Bronchial epithelial cell (primary cell): ENCODE measurements at regions not wholly inside any gene's neighbourhood (a gene's known extent, or its start where the extent isn't known, plus 50 kb on each side); places are given as distances from the start of the nearest gene placed in this dataset.

Experiments used
- DNase-seq: peaks from one replicate; pipeline ENCODE4 v3.0.0-alpha.2; 2010; ENCODE audit warnings: low read depth
- FAIRE-seq: peaks from 2 replicates; lab custom pipeline; 2011; peaks lifted over from hg19 to GRCh38; lab: Jason Lieb, UNC
- H3K27me3 ChIP-seq: 2 replicates; pipeline ENCODE4 v1.5.1; 2011; ENCODE audit warnings: low read length; ENCODE audit not compliant: control insufficient read depth, insufficient read depth
- H3K36me3 ChIP-seq: 2 replicates; pipeline ENCODE4 v1.5.1; 2011; ENCODE audit warnings: low read length; ENCODE audit not compliant: control insufficient read depth, insufficient read depth
- H3K4me3 ChIP-seq: 2 replicates; pipeline ENCODE4 v1.5.1; 2011; ENCODE audit warnings: mild to moderate bottlenecking, low read depth, low read length, control low read depth
- TF ChIP-seq, protein P1 (sequence below): IDR thresholded peaks from 2 replicates; pipeline ENCODE4 v1.5.1; 2011; ENCODE audit warnings: mild to moderate bottlenecking, moderate library complexity, low read length, control low read depth, inconsistent platforms; ENCODE audit not compliant: insufficient read depth, severe bottlenecking

DNA sequence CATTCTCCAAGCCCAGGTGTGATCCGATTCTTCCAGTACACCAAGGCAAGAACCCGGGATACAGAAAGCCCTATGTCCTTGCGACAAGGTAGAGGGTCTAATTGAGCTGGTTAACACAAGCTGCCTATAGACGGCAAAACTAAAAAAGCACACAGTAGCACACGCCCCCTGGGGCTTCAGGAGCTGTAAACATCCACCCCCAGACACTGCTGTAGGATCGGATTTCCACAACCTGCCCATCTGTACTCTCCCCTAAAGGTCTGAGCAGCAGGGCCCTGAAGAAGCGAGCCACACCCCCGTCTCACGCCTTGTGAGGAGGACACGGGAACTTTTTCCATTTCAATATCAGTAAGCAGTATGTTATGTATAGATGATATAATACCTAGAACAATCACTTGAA lies 624.7 kb downstream of the BUD13 start:
- no peaks in the 10 kb centered on the region for H3K27me3 ChIP-seq
- H3K4me3 ChIP-seq, result no peak overlapping the region
- TF ChIP-seq, protein P1, sequence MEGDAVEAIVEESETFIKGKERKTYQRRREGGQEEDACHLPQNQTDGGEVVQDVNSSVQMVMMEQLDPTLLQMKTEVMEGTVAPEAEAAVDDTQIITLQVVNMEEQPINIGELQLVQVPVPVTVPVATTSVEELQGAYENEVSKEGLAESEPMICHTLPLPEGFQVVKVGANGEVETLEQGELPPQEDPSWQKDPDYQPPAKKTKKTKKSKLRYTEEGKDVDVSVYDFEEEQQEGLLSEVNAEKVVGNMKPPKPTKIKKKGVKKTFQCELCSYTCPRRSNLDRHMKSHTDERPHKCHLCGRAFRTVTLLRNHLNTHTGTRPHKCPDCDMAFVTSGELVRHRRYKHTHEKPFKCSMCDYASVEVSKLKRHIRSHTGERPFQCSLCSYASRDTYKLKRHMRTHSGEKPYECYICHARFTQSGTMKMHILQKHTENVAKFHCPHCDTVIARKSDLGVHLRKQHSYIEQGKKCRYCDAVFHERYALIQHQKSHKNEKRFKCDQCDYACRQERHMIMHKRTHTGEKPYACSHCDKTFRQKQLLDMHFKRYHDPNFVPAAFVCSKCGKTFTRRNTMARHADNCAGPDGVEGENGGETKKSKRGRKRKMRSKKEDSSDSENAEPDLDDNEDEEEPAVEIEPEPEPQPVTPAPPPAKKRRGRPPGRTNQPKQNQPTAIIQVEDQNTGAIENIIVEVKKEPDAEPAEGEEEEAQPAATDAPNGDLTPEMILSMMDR, result no peak
- DNase-seq, result no peak
- FAIRE-seq, result no peak
- no peaks in the 10 kb centered on the region for H3K36me3 ChIP-seq

DNA sequence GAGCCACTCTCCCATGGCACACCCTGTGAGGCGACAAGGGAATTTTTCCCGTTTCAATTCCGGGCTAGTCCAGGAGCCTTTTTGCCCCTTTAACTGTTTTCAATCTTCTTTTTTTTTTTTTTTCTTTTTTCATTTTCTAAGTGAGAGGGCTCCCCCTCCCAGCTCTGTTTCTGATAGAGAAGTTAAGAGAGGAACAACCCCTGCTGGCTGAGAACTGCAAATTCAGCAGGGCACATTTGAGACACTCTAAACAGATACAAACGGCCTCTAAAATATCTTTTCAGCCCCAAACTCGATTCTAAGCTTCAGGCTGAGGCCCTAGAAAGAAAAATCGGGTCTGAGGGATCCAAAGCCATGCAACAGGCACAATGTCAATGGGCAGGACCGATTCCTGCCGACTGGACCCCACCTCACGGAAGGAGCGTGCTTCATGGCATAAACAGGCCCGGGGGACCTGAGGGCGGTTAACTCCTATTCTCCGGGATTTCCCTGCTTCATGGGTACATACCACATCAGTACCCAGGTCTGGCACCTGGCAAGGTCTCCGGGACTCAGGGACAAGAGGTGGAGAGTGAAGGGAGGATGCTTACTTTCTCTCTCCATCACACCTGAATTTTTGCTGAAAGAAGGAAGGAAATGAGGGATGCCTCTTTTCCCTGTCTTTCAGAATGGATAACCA lies 627.5 kb downstream of the BUD13 start:
- Histone ChIP-seq H3K4me3 (no peak overlapping the region), H3K36me3 (no peaks in the 10 kb centered on the region), H3K27me3 (no peaks in the 10 kb centered on the region)
- TF ChIP-seq, protein P1, result no peak
- DNase-seq (no peak), FAIRE-seq (no peak)

DNA sequence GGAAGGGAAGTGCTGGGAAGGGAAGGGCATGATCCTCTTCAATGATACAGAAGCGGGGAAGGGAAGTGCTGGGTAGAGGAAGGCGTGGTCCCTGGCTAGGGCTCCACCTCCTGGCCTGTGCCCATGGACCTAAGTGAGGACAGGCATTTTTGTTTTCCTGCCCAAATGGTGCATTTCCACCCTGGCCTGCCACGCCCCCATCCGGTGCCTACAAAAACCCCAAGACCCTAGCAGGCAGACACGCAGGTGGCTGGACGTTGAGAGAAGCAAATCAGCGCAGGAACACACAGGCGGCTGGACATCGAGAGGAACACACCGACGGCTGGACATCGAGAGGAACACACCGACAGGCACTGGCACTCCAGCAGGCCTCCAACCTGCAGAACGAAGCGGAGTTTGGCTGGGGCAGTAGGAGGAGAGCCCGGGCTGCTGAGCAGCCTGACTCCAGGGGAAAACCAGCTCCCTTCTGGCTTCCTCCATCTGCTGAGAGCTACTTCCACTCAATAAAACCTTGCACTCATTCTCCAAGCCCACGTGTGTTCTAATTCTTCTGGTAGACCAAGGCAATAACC lies 628.3 kb downstream of the BUD13 start:
- FAIRE-seq, result no peak
- H3K36me3 ChIP-seq, result no peaks in the 10 kb centered on the region
- no peak overlapping the region for H3K4me3 ChIP-seq
- DNase-seq, result no peak
- TF ChIP-seq, protein P1, result no peak
- H3K27me3 ChIP-seq, result no peaks in the 10 kb centered on the region

DNA sequence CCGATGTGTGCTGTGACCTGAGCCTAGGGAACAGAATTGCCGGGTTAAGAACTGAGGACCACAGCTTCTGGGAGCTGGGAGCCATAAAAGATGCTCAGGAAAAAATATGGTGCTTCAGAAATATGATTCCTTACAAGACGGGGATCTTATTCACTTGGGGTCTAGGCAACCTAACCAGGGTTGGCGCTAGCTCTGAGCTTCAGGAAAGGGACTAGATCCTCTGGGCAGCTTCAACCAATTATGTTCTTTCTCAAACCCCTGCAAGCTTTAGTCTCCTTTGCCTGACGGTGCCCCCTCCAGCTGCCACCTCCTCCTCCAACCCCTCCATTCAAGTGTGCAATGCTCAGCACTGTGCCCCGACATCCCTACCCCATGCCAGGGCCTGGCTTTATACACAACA lies 634.1 kb upstream of the CADM1 start:
- Histone ChIP-seq H3K4me3 (no peak overlapping the region), H3K36me3 (no peaks in the 10 kb centered on the region), H3K27me3 (no peaks in the 10 kb centered on the region)
- TF ChIP-seq, protein P1, result no peak
- no peak for FAIRE-seq
- no peak for DNase-seq

DNA sequence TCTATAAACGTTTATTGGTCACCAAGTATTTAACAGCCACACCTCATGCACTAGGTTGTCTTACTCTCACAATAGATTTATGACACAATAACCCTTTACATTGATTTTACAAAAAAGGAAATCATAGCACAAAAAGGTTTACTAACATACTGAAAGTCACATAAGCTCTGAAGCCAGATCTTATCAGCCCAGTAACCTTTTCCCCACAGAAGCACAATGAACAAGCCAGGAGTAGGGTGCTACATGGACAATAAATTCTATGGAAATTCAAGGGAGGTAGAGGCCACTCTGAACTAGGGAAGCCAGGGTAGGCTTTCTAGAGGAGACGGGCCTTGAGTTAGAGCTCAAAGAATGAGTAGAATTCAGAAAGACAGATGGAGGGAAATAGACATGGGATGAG lies 633.5 kb upstream of the CADM1 start:
- TF ChIP-seq, protein P1, result no peak
- DNase-seq, result no peak
- Histone ChIP-seq H3K36me3 (no peaks in the 10 kb centered on the region), H3K27me3 (no peaks in the 10 kb centered on the region), H3K4me3 (no peak overlapping the region)
- no peak for FAIRE-seq
